Dermis microvascular lymphatic vessel endothelial cell (primary cell): ENCODE measurements at regions not wholly inside any gene's neighbourhood (a gene's known extent, or its start where the extent isn't known, plus 50 kb on each side); places are given as distances from the start of the nearest gene placed in this dataset.
"Not testable (repeated sequence)": the region's sequence is repeated elsewhere in the genome, so short reads cannot be mapped to it uniquely, and the experiment has no call there.

Experiments used
- DNase-seq, 2 donors: peaks; one replicate each; pipeline versions ENCODE4 v3.0.0 to v3.0.0-alpha.2; 2010; ENCODE audit warnings: low read depth in 2 of 2

- not testable (repeated sequence) for DNase-seq
Observed at GRCh38 chr11:23934671-23935270, 562.1 kb upstream of the LUZP2 start.

- not testable (repeated sequence) for DNase-seq
Observed at GRCh38 chr11:23942117-23942815, 554.6 kb upstream of the LUZP2 start.

GRCh38 chr11:23944923-23945322 is 551.9 kb upstream of the LUZP2 start:
- no peak for DNase-seq

GRCh38 chr11:23947883-23948282 is 549.0 kb upstream of the LUZP2 start:
- DNase-seq: no peak

- no peak for DNase-seq
Observed at GRCh38 chr11:23948851-23949250, 548.0 kb upstream of the LUZP2 start.

GRCh38 chr11:23953951-23954710 is 542.7 kb upstream of the LUZP2 start:
- DNase-seq: no peak

- DNase-seq: no peak
Observed at GRCh38 chr11:23954730-23955129, 542.1 kb upstream of the LUZP2 start.

- DNase-seq: no peak
Observed at GRCh38 chr11:23956586-23956985, 540.3 kb upstream of the LUZP2 start.

GRCh38 chr11:23957314-23957713 is 539.5 kb upstream of the LUZP2 start:
- DNase-seq: no peak

- no peak for DNase-seq
Observed at GRCh38 chr11:23959462-23959861, 537.4 kb upstream of the LUZP2 start.

GRCh38 chr11:23961503-23962338 is 535.1 kb upstream of the LUZP2 start:
- no peak for DNase-seq

- no peak for DNase-seq
Observed at GRCh38 chr11:23973244-23973643, 523.6 kb upstream of the LUZP2 start.

GRCh38 chr11:23974051-23974450 is 522.8 kb upstream of the LUZP2 start:
- DNase-seq: no peak

- no peak for DNase-seq
Observed at GRCh38 chr11:23974601-23975000, 522.3 kb upstream of the LUZP2 start.

- DNase-seq: no peak
Observed at GRCh38 chr11:23976426-23976825, 520.4 kb upstream of the LUZP2 start.

- DNase-seq: no peak
Observed at GRCh38 chr11:23976841-23977271, 520.0 kb upstream of the LUZP2 start.

GRCh38 chr11:23988381-23989006 is 508.4 kb upstream of the LUZP2 start:
- DNase-seq: no peak

- DNase-seq: no peak
Observed at GRCh38 chr11:23990346-23991164, 506.3 kb upstream of the LUZP2 start.

- DNase-seq: no peak
Observed at GRCh38 chr11:23991165-23991539, 505.7 kb upstream of the LUZP2 start.

- no peak for DNase-seq
Observed at GRCh38 chr11:23995891-23996290, 501.0 kb upstream of the LUZP2 start.
